ENCODE measurements at regions not wholly inside any gene's neighbourhood (a gene's known extent, or its start where the extent isn't known, plus 50 kb on each side); places are given as distances from the start of the nearest gene placed in this dataset.

DNA sequence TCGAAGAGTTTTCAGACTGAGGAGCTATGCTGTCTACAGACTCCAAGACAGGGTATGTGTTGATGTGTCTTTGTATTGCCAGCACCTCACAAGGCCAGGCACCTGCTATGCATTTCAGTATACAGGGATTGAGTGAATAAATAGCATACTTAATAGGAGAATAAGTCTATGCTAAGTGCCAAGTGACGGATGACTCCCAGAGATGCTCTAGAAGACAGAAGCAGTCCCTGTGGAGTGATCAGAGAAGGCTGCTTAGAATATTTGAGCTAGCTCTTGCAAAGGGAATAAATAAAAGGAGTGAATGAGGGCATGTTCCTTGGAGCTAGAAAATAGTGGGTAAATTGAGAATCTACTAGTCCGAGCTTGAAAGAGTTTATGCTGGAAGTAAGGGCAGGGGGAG is 346.4 kb downstream of the GATA3 start:
- H3K36me3 ChIP-seq (ENCODE audit: control insufficient read depth, insufficient read depth, low read length), result no peaks in the 10 kb centered on the region
- in situ Hi-C loops (cut with MboI; ENCODE audit: low sequenced_read_pairs) (no loop called here), intact Hi-C loops (cut with micrococcal nuclease) (no loop called here), dilution Hi-C loops (cut with HindIII; ENCODE audit: low sequenced_read_pairs, unreplicated experiment) (no loop called here)
- no peak overlapping the region for H3K18ac ChIP-seq (ENCODE audit: low read depth, low read length)
- ChIA-PET POLR2A (ENCODE audit: unreplicated experiment) (no interaction called here), CTCF (no interaction called here)
- H3K14ac ChIP-seq (replicated peaks; ENCODE audit: low read depth, low read length), result no peak overlapping the region
- no peak overlapping the region for H2AK9ac ChIP-seq (replicated peaks; ENCODE audit: low read depth, low read length, poor library complexity)
- no peak overlapping the region for H4K91ac ChIP-seq (ENCODE audit: insufficient read depth, low read depth, low read length)
- H2BK5ac ChIP-seq (ENCODE audit: low read depth, low read length, poor library complexity, severe bottlenecking), result no peak overlapping the region
- H3K27me3 ChIP-seq (ENCODE audit: control insufficient read depth, insufficient read depth, low read length), result no peaks in the 10 kb centered on the region
- no peak overlapping the region for H3K9ac ChIP-seq (ENCODE audit: low read depth, low read length)
- H2AK5ac ChIP-seq (ENCODE audit: low read depth, low read length), result no peak overlapping the region
- H4K5ac ChIP-seq (ENCODE audit: low read depth, low read length), result no peak overlapping the region
- no peak overlapping the region for H3K4me3 ChIP-seq (ENCODE audit: insufficient read depth, low read depth, low read length)
- no peak overlapping the region for H3K23ac ChIP-seq (ENCODE audit: low read depth, low read length)
- no peaks in the 10 kb centered on the region for H3K4me1 ChIP-seq (ENCODE audit: control insufficient read depth, insufficient read depth, low read length)
- no peaks in the 10 kb centered on the region for H3K79me1 ChIP-seq (ENCODE audit: low read depth in 1 of 2, low read length in 2 of 2)
- DNase-seq, result no peak
- H3K4ac ChIP-seq (ENCODE audit: low read depth, low read length), result no peak overlapping the region
- no TSS peak for BruUV-seq (replicated peaks)
- H3K4me2 ChIP-seq (ENCODE audit: low read depth, low read length), result no peak overlapping the region
- peaks cover 8% of the 10 kb centered on the region for H3K9me3 ChIP-seq (ENCODE audit: control insufficient read depth, insufficient read depth, low read length)
- no peak overlapping the region for H2AFZ ChIP-seq (replicated peaks; ENCODE audit: low read length, poor library complexity)
- no peak overlapping the region for H2BK120ac ChIP-seq (ENCODE audit: low read depth, low read length)
- no peaks in the 10 kb centered on the region for H4K20me1 ChIP-seq (ENCODE audit: insufficient read depth, low read length)
- no peak for ATAC-seq (ENCODE audit: low read depth)
- 33% methylated on average over 1 of the region's 3 CpGs; no CpG with 5 or more reads in 1 of the 2 experiments for WGBS, 2 experiments (ENCODE audit: extremely low coverage in 2 of 2, insufficient read length in 1 of 2)
- H2BK15ac ChIP-seq (ENCODE audit: low read depth, low read length), result no peak overlapping the region
- H3K9me1 ChIP-seq (ENCODE audit: insufficient read depth, low read length), result no peaks in the 10 kb centered on the region
- no peak overlapping the region for H2BK20ac ChIP-seq (ENCODE audit: low read depth, low read length)
- no peak overlapping the region for H4K8ac ChIP-seq (ENCODE audit: low read depth in 2 of 2, low read length in 2 of 2)
- H3K27ac ChIP-seq (ENCODE audit: insufficient read depth, low read length), result no peak overlapping the region
- no peak overlapping the region for H3K56ac ChIP-seq (ENCODE audit: extremely low read depth, insufficient read depth, low read length)
- TF ChIP-seq BHLHE40 (IDR thresholded peaks at IDR 0.05; ENCODE audit: low read depth, low read length), result no peak
- no peak for TF ChIP-seq FOS (IDR thresholded peaks at IDR 0.05; ENCODE audit: low read depth, low read length)
- TF ChIP-seq MXI1 (IDR thresholded peaks at IDR 0.05; ENCODE audit: borderline replicate concordance, low read depth, low read length), result no peak
- TF ChIP-seq NFE2L2 (IDR thresholded peaks at IDR 0.05; ENCODE audit: low read depth, low read length), result no peak
- TF ChIP-seq RCOR1 (IDR thresholded peaks at IDR 0.05; ENCODE audit: insufficient replicate concordance, low read length), result no peak
- no peak for TF ChIP-seq MAFK (IDR thresholded peaks at IDR 0.05; ENCODE audit: low read depth, low read length)

All from IMR-90 (cell line).